Keratinocyte (primary cell): ENCODE measurements at regions not wholly inside any gene's neighbourhood (a gene's known extent, or its start where the extent isn't known, plus 50 kb on each side); places are given as distances from the start of the nearest gene placed in this dataset.

Source experiments
- DNase-seq: peaks from one replicate; pipeline ENCODE4 v3.0.0-alpha.2; 2011; ENCODE audit warnings: low read depth, missing footprints, low spot score
- FAIRE-seq: peaks from 2 replicates; lab custom pipeline; 2011; peaks lifted over from hg19 to GRCh38; lab: Jason Lieb, UNC
- H2AFZ ChIP-seq: 2 replicates; pipeline ENCODE4 v1.6.0; 2012; ENCODE audit warnings: low read length, control low read depth, inconsistent platforms; ENCODE audit not compliant: control insufficient read depth
- H3K27ac ChIP-seq: 2 replicates; pipeline ENCODE4 v1.5.1; 2011; ENCODE audit warnings: low read length; ENCODE audit not compliant: control insufficient read depth, insufficient read depth
- H3K27me3 ChIP-seq: 3 replicates; pipeline ENCODE4 v1.6.0; 2011; ENCODE audit warnings: low read length; ENCODE audit not compliant: control insufficient read depth, insufficient read depth; ENCODE audit errors: extremely low read depth
- H3K36me3 ChIP-seq, 2 experiments: 2 replicates in 1 of 2; 3 replicates in 1 of 2; pipeline ENCODE4 v1.5.1; 2011; ENCODE audit warnings: low read length in 2 of 2, mild to moderate bottlenecking in 1 of 2; ENCODE audit not compliant: control insufficient read depth in 2 of 2, insufficient read depth in 2 of 2; ENCODE audit errors: extremely low read depth in 1 of 2
- H3K4me1 ChIP-seq: 3 replicates; pipeline ENCODE4 v1.5.1; 2011; ENCODE audit warnings: low read length; ENCODE audit not compliant: control insufficient read depth, insufficient read depth; ENCODE audit errors: extremely low read depth
- H3K4me2 ChIP-seq: 3 replicates; pipeline ENCODE4 v1.6.0; 2011; ENCODE audit warnings: low read depth, low read length; ENCODE audit not compliant: control insufficient read depth, insufficient read depth; ENCODE audit errors: extremely low read depth
- H3K4me3 ChIP-seq, 3 experiments: fragments of 200-600 bp in 1 of 3; sonication (generic) in 1 of 3; 2 replicates in 2 of 3; 3 replicates in 1 of 3; pipeline ENCODE4 v1.5.1; 2011 to 2016; ENCODE audit warnings: low read length in 3 of 3, mild to moderate bottlenecking in 3 of 3, control low read depth in 2 of 3, inconsistent platforms in 1 of 3, low read depth in 1 of 3, mixed read lengths in 1 of 3, mixed run types in 1 of 3, moderate library complexity in 1 of 3; ENCODE audit not compliant: control insufficient read depth in 2 of 3, insufficient read depth in 2 of 3; ENCODE audit errors: extremely low read depth in 1 of 3
- H3K79me2 ChIP-seq: 2 replicates; pipeline ENCODE4 v1.6.0; 2012; ENCODE audit warnings: low read length; ENCODE audit not compliant: control insufficient read depth, insufficient read depth
- H3K9ac ChIP-seq: 3 replicates; pipeline ENCODE4 v1.6.0; 2011; ENCODE audit warnings: low read length; ENCODE audit not compliant: control insufficient read depth, insufficient read depth; ENCODE audit errors: extremely low read depth
- H3K9me1 ChIP-seq: 3 replicates; pipeline ENCODE4 v1.6.0; 2011; ENCODE audit warnings: low read length; ENCODE audit not compliant: control insufficient read depth, insufficient read depth; ENCODE audit errors: extremely low read depth
- H3K9me3 ChIP-seq: 2 replicates; pipeline ENCODE4 v1.5.1; 2012; ENCODE audit warnings: low read depth, low read length; ENCODE audit not compliant: control insufficient read depth
- H4K20me1 ChIP-seq: 3 replicates; pipeline ENCODE4 v1.6.0; 2011; ENCODE audit warnings: low read length; ENCODE audit not compliant: control insufficient read depth, insufficient read depth; ENCODE audit errors: extremely low read depth
- CTCF ChIP-seq, 3 experiments: IDR thresholded peaks in 1 of 3; conservative IDR thresholded peaks in 1 of 3; optimal IDR thresholded peaks in 1 of 3; 2 replicates in 2 of 3; 3 replicates in 1 of 3; pipeline versions ENCODE3 to v1.5.1; 2011; ENCODE audit warnings: low read length in 3 of 3, mild to moderate bottlenecking in 3 of 3, moderate library complexity in 2 of 3, control low read depth in 1 of 3, inconsistent platforms in 1 of 3; ENCODE audit not compliant: insufficient read depth in 2 of 3; ENCODE audit errors: extremely low read depth in 1 of 3
- EZH2 ChIP-seq: IDR thresholded peaks from one replicate; pipeline ENCODE4 v1.6.1; 2012; ENCODE audit warnings: inconsistent platforms, mild to moderate bottlenecking, low read length, moderate library complexity
- dilution Hi-C: fragments of 300-500 bp; cut with MboI; formaldehyde crosslinking; loops from one replicate; pipeline ENCODE4 v1.7.0; 2020; ENCODE audit warnings: low sequenced_read_pairs; ENCODE audit not compliant: extremely low pct_ligation_motif_present

GRCh38 chr10:76645341-76645740 is 992.3 kb downstream of the KCNMA1 start:
- Histone ChIP-seq H3K9me3 (no peaks in the 10 kb centered on the region), H3K4me3 (no peak overlapping the region), H3K27me3 (no peaks in the 10 kb centered on the region), H3K9me1 (no peaks in the 10 kb centered on the region), H2AFZ (no peak overlapping the region), H3K9ac (no peak overlapping the region), H3K4me2 (no peak overlapping the region), H3K79me2 (no peaks in the 10 kb centered on the region), H3K27ac (no peak overlapping the region), H4K20me1 (no peaks in the 10 kb centered on the region), H3K4me1 (no peaks in the 10 kb centered on the region), H3K36me3 (no peaks in the 10 kb centered on the region)
- dilution Hi-C loops: no loop called here
- DNase-seq: no peak
- no peak for FAIRE-seq
- TF ChIP-seq CTCF (optimal IDR thresholded peaks at IDR 0.05 in 1 of 3, IDR thresholded peaks at IDR 0.05 in 1 of 3, conservative IDR thresholded peaks at IDR 0.05 in 1 of 3; ENCODE audit: extremely low read depth in 1 of 3, insufficient read depth in 2 of 3, low read length in 3 of 3): no peak
- TF ChIP-seq EZH2: no peak

GRCh38 chr10:76644476-76644875 is 993.1 kb downstream of the KCNMA1 start:
- Histone ChIP-seq H3K27ac (no peak overlapping the region), H4K20me1 (no peaks in the 10 kb centered on the region), H3K4me3 (no peak overlapping the region), H2AFZ (no peak overlapping the region), H3K36me3 (no peaks in the 10 kb centered on the region), H3K79me2 (no peaks in the 10 kb centered on the region), H3K9me3 (no peaks in the 10 kb centered on the region), H3K4me1 (no peaks in the 10 kb centered on the region), H3K4me2 (no peak overlapping the region), H3K9me1 (no peaks in the 10 kb centered on the region), H3K27me3 (no peaks in the 10 kb centered on the region), H3K9ac (no peak overlapping the region)
- dilution Hi-C loops: no loop called here
- DNase-seq: no peak
- TF ChIP-seq EZH2: no peak
- TF ChIP-seq CTCF (optimal IDR thresholded peaks at IDR 0.05 in 1 of 3, IDR thresholded peaks at IDR 0.05 in 1 of 3, conservative IDR thresholded peaks at IDR 0.05 in 1 of 3; ENCODE audit: extremely low read depth in 1 of 3, insufficient read depth in 2 of 3, low read length in 3 of 3): no peak
- no peak for FAIRE-seq
